ENCODE measurements at regions not wholly inside any gene's neighbourhood (a gene's known extent, or its start where the extent isn't known, plus 50 kb on each side); places are given as distances from the start of the nearest gene placed in this dataset.

GRCh38 chr2:226057365-226057764, 657.9 kb downstream of the NYAP2 start:
- H3K9me3 Mint-ChIP-seq (ENCODE audit: unreplicated experiment) = no peaks in the 10 kb centered on the region
- no peak for TF ChIP-seq CTCF (IDR thresholded peaks at IDR 0.05; ENCODE audit: unreplicated experiment)
- H3K36me3 Mint-ChIP-seq (ENCODE audit: low read depth, unreplicated experiment) = no peaks in the 10 kb centered on the region
- H3K4me1 Mint-ChIP-seq (ENCODE audit: unreplicated experiment) = no peaks in the 10 kb centered on the region
- no peak overlapping the region for H3K4me3 Mint-ChIP-seq (ENCODE audit: unreplicated experiment)
- no peaks in the 10 kb centered on the region for H3K27me3 Mint-ChIP-seq (ENCODE audit: unreplicated experiment)
- no peak overlapping the region for H3K27ac Mint-ChIP-seq (ENCODE audit: unreplicated experiment)
- no peak for DNase-seq (ENCODE audit: low spot score)

GRCh38 chr2:226052772-226053416, 653.4 kb downstream of the NYAP2 start:
- DNase-seq (ENCODE audit: low spot score) = no peak
- Mint-ChIP-seq H3K27me3 (ENCODE audit: unreplicated experiment) (no peaks in the 10 kb centered on the region), H3K36me3 (ENCODE audit: low read depth, unreplicated experiment) (no peaks in the 10 kb centered on the region), H3K4me1 (ENCODE audit: unreplicated experiment) (peaks cover 5% of the 10 kb centered on the region), H3K9me3 (ENCODE audit: unreplicated experiment) (no peaks in the 10 kb centered on the region), H3K4me3 (ENCODE audit: unreplicated experiment) (no peak overlapping the region), H3K27ac (ENCODE audit: unreplicated experiment) (no peak overlapping the region)
- no peak for TF ChIP-seq CTCF (IDR thresholded peaks at IDR 0.05; ENCODE audit: unreplicated experiment)

- TF ChIP-seq CTCF (IDR thresholded peaks at IDR 0.05; ENCODE audit: unreplicated experiment) = no peak
- Mint-ChIP-seq H3K27ac (ENCODE audit: unreplicated experiment) (no peak overlapping the region), H3K36me3 (ENCODE audit: low read depth, unreplicated experiment) (no peaks in the 10 kb centered on the region), H3K4me1 (ENCODE audit: unreplicated experiment) (peaks cover 5% of the 10 kb centered on the region), H3K9me3 (ENCODE audit: unreplicated experiment) (no peaks in the 10 kb centered on the region), H3K4me3 (ENCODE audit: unreplicated experiment) (no peak overlapping the region), H3K27me3 (ENCODE audit: unreplicated experiment) (peaks cover under 1% of the 10 kb centered on the region)
- DNase-seq (ENCODE audit: low spot score) = no peak
These were observed 651.3 kb downstream of the NYAP2 start for GRCh38 chr2:226050822-226051221.

GRCh38 chr2:226048611-226049010, 649.1 kb downstream of the NYAP2 start:
- peak; percentile 18 for DNase-seq (ENCODE audit: low spot score)
- TF ChIP-seq CTCF (IDR thresholded peaks at IDR 0.05; ENCODE audit: unreplicated experiment) = no peak
- H3K4me1 Mint-ChIP-seq (ENCODE audit: unreplicated experiment) = peaks cover 5% of the 10 kb centered on the region
- H3K36me3 Mint-ChIP-seq (ENCODE audit: low read depth, unreplicated experiment) = no peaks in the 10 kb centered on the region
- no peaks in the 10 kb centered on the region for H3K9me3 Mint-ChIP-seq (ENCODE audit: unreplicated experiment)
- peaks cover 4% of the 10 kb centered on the region for H3K27me3 Mint-ChIP-seq (ENCODE audit: unreplicated experiment)
- H3K4me3 Mint-ChIP-seq (ENCODE audit: unreplicated experiment) = no peak overlapping the region
- H3K27ac Mint-ChIP-seq (ENCODE audit: unreplicated experiment) = peak overlapping the region; percentile 72

GRCh38 chr2:226045080-226045479, 645.6 kb downstream of the NYAP2 start:
- Mint-ChIP-seq H3K9me3 (ENCODE audit: unreplicated experiment) (no peaks in the 10 kb centered on the region), H3K4me1 (ENCODE audit: unreplicated experiment) (peaks cover 5% of the 10 kb centered on the region), H3K27me3 (ENCODE audit: unreplicated experiment) (peaks cover 4% of the 10 kb centered on the region), H3K4me3 (ENCODE audit: unreplicated experiment) (no peak overlapping the region), H3K27ac (ENCODE audit: unreplicated experiment) (no peak overlapping the region), H3K36me3 (ENCODE audit: low read depth, unreplicated experiment) (no peaks in the 10 kb centered on the region)
- no peak for DNase-seq (ENCODE audit: low spot score)
- TF ChIP-seq CTCF (IDR thresholded peaks at IDR 0.05; ENCODE audit: unreplicated experiment) = no peak

Measured in endothelial cell (in vitro differentiated cells).